Testis (tissue), 2 donors: ENCODE measurements at regions not wholly inside any gene's neighbourhood (a gene's known extent, or its start where the extent isn't known, plus 50 kb on each side); places are given as distances from the start of the nearest gene placed in this dataset.

Source experiments
- DNase-seq: peaks from one replicate; pipeline ENCODE4 v3.0.0-alpha.2; 2019
- H3K27ac ChIP-seq, 2 donors: fragments of 200-600 bp; sonication (generic); one replicate each; pipeline ENCODE4 v1.5.1; 2019
- H3K27me3 ChIP-seq: fragments of 200-600 bp; sonication (generic); one replicate; pipeline ENCODE4 v1.5.1; 2019
- H3K36me3 ChIP-seq: fragments of 200-600 bp; sonication (generic); one replicate; pipeline ENCODE4 v1.5.1; 2017; ENCODE audit warnings: low read depth; ENCODE audit errors: missing control alignments
- H3K4me1 ChIP-seq: fragments of 200-600 bp; sonication (generic); one replicate; pipeline ENCODE4 v1.5.1; 2019
- H3K4me3 ChIP-seq, 2 donors: fragments of 200-600 bp; sonication (generic); one replicate each; pipeline ENCODE4 v1.5.1; 2017 to 2019
- H3K9me3 ChIP-seq: fragments of 200-600 bp; sonication (generic); one replicate; pipeline ENCODE4 v1.5.1; 2017
- POLR2A ChIP-seq: fragments of 450-650 bp; IDR thresholded peaks from one replicate; pipeline ENCODE4 v1.6.1; 2017; ENCODE audit warnings: antibody characterized with exemption, mild to moderate bottlenecking, moderate library complexity
- WGBS, 2 donors: methylation state at CpG; one replicate each; pipeline ENCODE4 v1.1.5; 2018; 5-methylcytosine and 5-hydroxymethylcytosine counted together
- intact Hi-C: fragments of 100-400 bp; cut with DNase I; formaldehyde crosslinking; loops from one replicate; pipeline ENCODE4 v1.15.1; 2023; ENCODE audit warnings: low total_unique reads
- TF ChIP-seq, protein P1 (sequence below), 3 experiments: fragments of 450-650 bp in 2 of 3; fragments of 200-600 bp in 1 of 3; sonication (generic) in 1 of 3; IDR thresholded peaks; one replicate each; pipeline ENCODE4 v1.5.1; 2016 to 2019; ENCODE audit warnings: antibody characterized with exemption in 3 of 3, mild to moderate bottlenecking in 2 of 3, moderate library complexity in 1 of 3

DNA sequence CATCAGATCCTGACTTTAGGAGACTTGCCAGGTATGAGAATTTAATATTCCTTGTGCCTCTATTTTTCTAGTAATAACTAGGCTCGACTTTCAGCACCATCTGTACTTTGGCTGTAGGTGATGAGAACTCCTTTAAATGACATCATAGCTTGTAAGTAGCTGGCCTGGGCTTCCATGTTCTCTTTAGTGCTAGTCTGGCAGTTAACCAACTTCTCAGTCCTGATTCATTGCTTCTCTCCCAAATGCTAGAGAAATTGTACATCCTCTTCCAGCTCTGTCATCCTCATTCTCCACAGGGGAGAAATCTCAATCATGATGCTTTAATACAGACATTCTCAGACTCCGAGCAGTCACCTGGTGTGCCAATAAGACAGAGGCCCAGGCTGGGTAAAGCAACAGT is 143.5 kb upstream of the MOCS1 start:
- intact Hi-C loops = no loop called here

DNA sequence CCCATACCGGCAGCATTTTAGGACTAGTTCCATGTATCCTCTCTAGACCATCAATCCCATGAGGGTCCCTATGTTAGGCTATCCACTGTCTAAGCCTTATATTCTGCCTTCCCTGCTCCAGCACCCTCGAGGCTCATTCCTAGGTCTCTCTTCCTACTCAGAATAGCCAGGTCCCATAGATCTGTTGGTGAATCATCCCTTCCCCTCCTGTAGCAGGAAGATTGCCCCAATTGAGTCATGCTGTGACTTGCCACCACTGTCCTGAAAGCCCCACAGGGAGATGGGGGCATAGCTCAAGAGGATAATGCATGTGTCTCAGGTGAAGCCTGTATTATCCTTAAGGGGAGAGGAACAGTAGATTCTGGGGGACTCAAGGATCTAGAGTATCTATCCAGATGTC is 143.1 kb upstream of the MOCS1 start:
- H3K4me3 ChIP-seq = no peak overlapping the region
- H3K4me1 ChIP-seq = no peaks in the 10 kb centered on the region
- no peaks in the 10 kb centered on the region for H3K36me3 ChIP-seq
- no peak for DNase-seq
- 90 to 91% methylated on average over 2 of the region's 2 CpGs for WGBS, 2 donors
- no peak for TF ChIP-seq POLR2A
- TF ChIP-seq, protein P1, sequence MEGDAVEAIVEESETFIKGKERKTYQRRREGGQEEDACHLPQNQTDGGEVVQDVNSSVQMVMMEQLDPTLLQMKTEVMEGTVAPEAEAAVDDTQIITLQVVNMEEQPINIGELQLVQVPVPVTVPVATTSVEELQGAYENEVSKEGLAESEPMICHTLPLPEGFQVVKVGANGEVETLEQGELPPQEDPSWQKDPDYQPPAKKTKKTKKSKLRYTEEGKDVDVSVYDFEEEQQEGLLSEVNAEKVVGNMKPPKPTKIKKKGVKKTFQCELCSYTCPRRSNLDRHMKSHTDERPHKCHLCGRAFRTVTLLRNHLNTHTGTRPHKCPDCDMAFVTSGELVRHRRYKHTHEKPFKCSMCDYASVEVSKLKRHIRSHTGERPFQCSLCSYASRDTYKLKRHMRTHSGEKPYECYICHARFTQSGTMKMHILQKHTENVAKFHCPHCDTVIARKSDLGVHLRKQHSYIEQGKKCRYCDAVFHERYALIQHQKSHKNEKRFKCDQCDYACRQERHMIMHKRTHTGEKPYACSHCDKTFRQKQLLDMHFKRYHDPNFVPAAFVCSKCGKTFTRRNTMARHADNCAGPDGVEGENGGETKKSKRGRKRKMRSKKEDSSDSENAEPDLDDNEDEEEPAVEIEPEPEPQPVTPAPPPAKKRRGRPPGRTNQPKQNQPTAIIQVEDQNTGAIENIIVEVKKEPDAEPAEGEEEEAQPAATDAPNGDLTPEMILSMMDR (IDR thresholded peaks at IDR 0.05) = no peak
- intact Hi-C loops = no loop called here
- no peak overlapping the region for H3K27ac ChIP-seq
- no peaks in the 10 kb centered on the region for H3K27me3 ChIP-seq
- no peaks in the 10 kb centered on the region for H3K9me3 ChIP-seq

More for the DNA sequence above, 143.5 kb upstream of the MOCS1 start:
- no peaks in the 10 kb centered on the region for H3K4me1 ChIP-seq
- no peaks in the 10 kb centered on the region for H3K27me3 ChIP-seq
- no peaks in the 10 kb centered on the region for H3K36me3 ChIP-seq
- TF ChIP-seq, protein P1 (IDR thresholded peaks at IDR 0.05) = no peak
- TF ChIP-seq POLR2A = no peak
- no peak overlapping the region for H3K27ac ChIP-seq
- H3K4me3 ChIP-seq = no peak overlapping the region
- H3K9me3 ChIP-seq = no peaks in the 10 kb centered on the region
- no peak for DNase-seq
- WGBS, 2 donors = 64 to 84% methylated on average over 2 of the region's 2 CpGs

DNA sequence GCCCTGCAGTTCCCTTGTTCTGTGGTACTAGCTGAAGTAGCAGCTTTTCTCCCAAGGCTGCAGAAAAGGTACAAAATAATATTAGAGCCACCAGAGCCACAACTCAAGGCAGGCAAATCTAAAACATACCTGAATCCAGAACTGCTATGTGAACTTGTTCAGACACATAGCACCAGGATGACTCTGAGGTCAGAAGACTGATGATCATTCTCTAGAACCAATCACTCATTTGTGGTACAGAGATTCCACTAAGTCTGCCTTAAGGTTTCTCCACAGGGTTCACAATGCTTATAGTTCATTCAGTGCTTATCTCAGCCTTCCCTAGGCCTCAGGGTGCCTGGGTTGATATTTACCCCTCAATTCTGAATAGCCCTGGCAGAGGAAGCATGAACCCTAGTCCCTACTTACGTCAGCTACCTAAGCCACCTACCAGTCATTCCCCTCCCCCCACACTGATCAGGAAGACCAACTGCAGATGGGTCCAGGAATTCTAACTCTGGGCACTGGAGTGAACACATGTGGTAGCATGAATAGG is 140.9 kb upstream of the MOCS1 start:
- 80 to 94% methylated on average over 1 of the region's 1 CpG for WGBS, 2 donors

GRCh38 chr6:40074306-40075055 is 140.2 kb upstream of the MOCS1 start:
- Histone ChIP-seq H3K4me1 (no peaks in the 10 kb centered on the region), H3K36me3 (no peaks in the 10 kb centered on the region), H3K4me3 (no peak overlapping the region), H3K9me3 (no peaks in the 10 kb centered on the region), H3K27me3 (no peaks in the 10 kb centered on the region), H3K27ac (no peak overlapping the region)
- intact Hi-C loops = no loop called here
- DNase-seq = no peak
- 77 to 86% methylated on average over 8 of the region's 8 CpGs for WGBS, 2 donors
- TF ChIP-seq POLR2A = no peak
- TF ChIP-seq, protein P1 (IDR thresholded peaks at IDR 0.05) = no peak

More for the DNA sequence above, 140.9 kb upstream of the MOCS1 start:
- H3K9me3 ChIP-seq = no peaks in the 10 kb centered on the region
- DNase-seq = no peak
- H3K27me3 ChIP-seq = no peaks in the 10 kb centered on the region
- no peaks in the 10 kb centered on the region for H3K4me1 ChIP-seq
- H3K4me3 ChIP-seq = no peak overlapping the region
- no peaks in the 10 kb centered on the region for H3K36me3 ChIP-seq
- no peak overlapping the region for H3K27ac ChIP-seq
- intact Hi-C loops = no loop called here
- no peak for TF ChIP-seq POLR2A
- TF ChIP-seq, protein P1 (IDR thresholded peaks at IDR 0.05) = no peak

GRCh38 chr6:40066372-40066771 is 132.1 kb upstream of the MOCS1 start:
- Histone ChIP-seq H3K4me1 (no peaks in the 10 kb centered on the region), H3K27ac (no peak overlapping the region), H3K36me3 (no peaks in the 10 kb centered on the region), H3K9me3 (no peaks in the 10 kb centered on the region), H3K4me3 (no peak overlapping the region), H3K27me3 (no peaks in the 10 kb centered on the region)
- intact Hi-C loops = no loop called here
- TF ChIP-seq POLR2A = no peak
- TF ChIP-seq, protein P1 (IDR thresholded peaks at IDR 0.05) = no peak
- no peak for DNase-seq
